ENCODE measurements at regions not wholly inside any gene's neighbourhood (a gene's known extent, or its start where the extent isn't known, plus 50 kb on each side); places are given as distances from the start of the nearest gene placed in this dataset.

GRCh38 chr1:9428601-9429341 is 110.5 kb upstream of the SLC25A33 start (continued):
- TF ChIP-seq, protein P1, sequence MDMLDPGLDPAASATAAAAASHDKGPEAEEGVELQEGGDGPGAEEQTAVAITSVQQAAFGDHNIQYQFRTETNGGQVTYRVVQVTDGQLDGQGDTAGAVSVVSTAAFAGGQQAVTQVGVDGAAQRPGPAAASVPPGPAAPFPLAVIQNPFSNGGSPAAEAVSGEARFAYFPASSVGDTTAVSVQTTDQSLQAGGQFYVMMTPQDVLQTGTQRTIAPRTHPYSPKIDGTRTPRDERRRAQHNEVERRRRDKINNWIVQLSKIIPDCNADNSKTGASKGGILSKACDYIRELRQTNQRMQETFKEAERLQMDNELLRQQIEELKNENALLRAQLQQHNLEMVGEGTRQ (IDR thresholded peaks at IDR 0.05; ENCODE audit: borderline replicate concordance, low read depth, low read length) = peak; percentile 66
- TF ChIP-seq YY1 (IDR thresholded peaks at IDR 0.05; ENCODE audit: low read depth) (no peak), POLR2AphosphoS5 (IDR thresholded peaks at IDR 0.05; ENCODE audit: low read depth, low read length) (peak; percentile 81), SMC3 (IDR thresholded peaks at IDR 0.05; ENCODE audit: low read depth, low read length) (peak; percentile 23; the same call in 1 of the 2 replicates), ELF1 (IDR thresholded peaks at IDR 0.05) (peak; percentile 60)
- TF ChIP-seq, protein P2, sequence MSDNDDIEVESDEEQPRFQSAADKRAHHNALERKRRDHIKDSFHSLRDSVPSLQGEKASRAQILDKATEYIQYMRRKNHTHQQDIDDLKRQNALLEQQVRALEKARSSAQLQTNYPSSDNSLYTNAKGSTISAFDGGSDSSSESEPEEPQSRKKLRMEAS (IDR thresholded peaks at IDR 0.05; ENCODE audit: low read depth) = peak; percentile 79; the same call in 1 of the 2 replicates
- TF ChIP-seq, protein P3, sequence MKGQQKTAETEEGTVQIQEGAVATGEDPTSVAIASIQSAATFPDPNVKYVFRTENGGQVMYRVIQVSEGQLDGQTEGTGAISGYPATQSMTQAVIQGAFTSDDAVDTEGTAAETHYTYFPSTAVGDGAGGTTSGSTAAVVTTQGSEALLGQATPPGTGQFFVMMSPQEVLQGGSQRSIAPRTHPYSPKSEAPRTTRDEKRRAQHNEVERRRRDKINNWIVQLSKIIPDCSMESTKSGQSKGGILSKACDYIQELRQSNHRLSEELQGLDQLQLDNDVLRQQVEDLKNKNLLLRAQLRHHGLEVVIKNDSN (IDR thresholded peaks at IDR 0.05; ENCODE audit: borderline replicate concordance, low read depth) = peak; percentile 93

- WGBS (ENCODE audit: low lambda C conversion rate) = 25% methylated on average over 6 of the region's 6 CpGs
- Histone ChIP-seq H4K20me1 (ENCODE audit: insufficient read depth) (no peaks in the 10 kb centered on the region), H3K27me3 (ENCODE audit: insufficient read depth) (no peaks in the 10 kb centered on the region), H3F3A (replicated peaks; ENCODE audit: insufficient read depth) (no peaks in the 10 kb centered on the region), H3K4me3 (ENCODE audit: low read depth in 2 of 2, low read length in 1 of 2) (peak overlapping the region; percentile 67 to 70), H3K4me1 (ENCODE audit: control insufficient read depth in 1 of 2, insufficient read depth in 2 of 2, low read depth in 1 of 2, low read length in 1 of 2) (peaks cover 4 to 7% of the 10 kb centered on the region in 2 experiments; a peak in 1 of 4 replicates), H3K9ac (peak overlapping the region; percentile 66), H3K36me3 (replicated peaks in 1 of 2; ENCODE audit: control insufficient read depth in 1 of 2, insufficient read depth in 2 of 2, low read length in 1 of 2) (no peaks in the 10 kb centered on the region), H3K27ac (ENCODE audit: low read depth in 2 of 2, low read length in 1 of 2) (peak overlapping the region; percentile 49 to 64; a peak in 2 of 4 replicates), H3K4me2 (peak overlapping the region; percentile 70), H3K9me2 (no peaks in the 10 kb centered on the region), H3K79me2 (ENCODE audit: insufficient read depth) (no peaks in the 10 kb centered on the region), H3K9me3 (no peaks in the 10 kb centered on the region), H2AFZ (ENCODE audit: low read depth) (peak overlapping the region; percentile 86)
- CTCF ChIA-PET = interaction anchor here (0.6 to 1.9 kb wide), 4 partner anchors 9 to 62 kb away, joined by 3 to 5 read pairs (median 4); no protein-coding TSS in a partner anchor
- POLR2A ChIA-PET = interaction anchor here (1.3 kb wide), 1 partner anchor 147 kb away, joined by 3 read pairs; no protein-coding TSS in a partner anchor
- DNase-seq = no peak
- TF ChIP-seq JUND (IDR thresholded peaks at IDR 0.05) = no peak
- TF ChIP-seq IRF3 (IDR thresholded peaks at IDR 0.05; ENCODE audit: low read depth, low read length) = no peak
- TF ChIP-seq RCOR1 (IDR thresholded peaks at IDR 0.05; ENCODE audit: low read length) = no peak
- TF ChIP-seq, protein P4, sequence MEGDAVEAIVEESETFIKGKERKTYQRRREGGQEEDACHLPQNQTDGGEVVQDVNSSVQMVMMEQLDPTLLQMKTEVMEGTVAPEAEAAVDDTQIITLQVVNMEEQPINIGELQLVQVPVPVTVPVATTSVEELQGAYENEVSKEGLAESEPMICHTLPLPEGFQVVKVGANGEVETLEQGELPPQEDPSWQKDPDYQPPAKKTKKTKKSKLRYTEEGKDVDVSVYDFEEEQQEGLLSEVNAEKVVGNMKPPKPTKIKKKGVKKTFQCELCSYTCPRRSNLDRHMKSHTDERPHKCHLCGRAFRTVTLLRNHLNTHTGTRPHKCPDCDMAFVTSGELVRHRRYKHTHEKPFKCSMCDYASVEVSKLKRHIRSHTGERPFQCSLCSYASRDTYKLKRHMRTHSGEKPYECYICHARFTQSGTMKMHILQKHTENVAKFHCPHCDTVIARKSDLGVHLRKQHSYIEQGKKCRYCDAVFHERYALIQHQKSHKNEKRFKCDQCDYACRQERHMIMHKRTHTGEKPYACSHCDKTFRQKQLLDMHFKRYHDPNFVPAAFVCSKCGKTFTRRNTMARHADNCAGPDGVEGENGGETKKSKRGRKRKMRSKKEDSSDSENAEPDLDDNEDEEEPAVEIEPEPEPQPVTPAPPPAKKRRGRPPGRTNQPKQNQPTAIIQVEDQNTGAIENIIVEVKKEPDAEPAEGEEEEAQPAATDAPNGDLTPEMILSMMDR (IDR thresholded peaks at IDR 0.05) = no peak
- no peak for TF ChIP-seq RFX5 (IDR thresholded peaks at IDR 0.05; ENCODE audit: low read length)
- TF ChIP-seq, protein P5, sequence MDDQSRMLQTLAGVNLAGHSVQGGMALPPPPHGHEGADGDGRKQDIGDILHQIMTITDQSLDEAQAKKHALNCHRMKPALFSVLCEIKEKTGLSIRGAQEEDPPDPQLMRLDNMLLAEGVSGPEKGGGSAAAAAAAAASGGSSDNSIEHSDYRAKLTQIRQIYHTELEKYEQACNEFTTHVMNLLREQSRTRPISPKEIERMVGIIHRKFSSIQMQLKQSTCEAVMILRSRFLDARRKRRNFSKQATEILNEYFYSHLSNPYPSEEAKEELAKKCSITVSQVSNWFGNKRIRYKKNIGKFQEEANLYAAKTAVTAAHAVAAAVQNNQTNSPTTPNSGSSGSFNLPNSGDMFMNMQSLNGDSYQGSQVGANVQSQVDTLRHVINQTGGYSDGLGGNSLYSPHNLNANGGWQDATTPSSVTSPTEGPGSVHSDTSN (IDR thresholded peaks at IDR 0.05) = no peak
Measured at GRCh38 chr1:9429342-9429711, 109.9 kb upstream of the SLC25A33 start.
